ENCODE measurements at regions not wholly inside any gene's neighbourhood (a gene's known extent, or its start where the extent isn't known, plus 50 kb on each side); places are given as distances from the start of the nearest gene placed in this dataset.

DNA sequence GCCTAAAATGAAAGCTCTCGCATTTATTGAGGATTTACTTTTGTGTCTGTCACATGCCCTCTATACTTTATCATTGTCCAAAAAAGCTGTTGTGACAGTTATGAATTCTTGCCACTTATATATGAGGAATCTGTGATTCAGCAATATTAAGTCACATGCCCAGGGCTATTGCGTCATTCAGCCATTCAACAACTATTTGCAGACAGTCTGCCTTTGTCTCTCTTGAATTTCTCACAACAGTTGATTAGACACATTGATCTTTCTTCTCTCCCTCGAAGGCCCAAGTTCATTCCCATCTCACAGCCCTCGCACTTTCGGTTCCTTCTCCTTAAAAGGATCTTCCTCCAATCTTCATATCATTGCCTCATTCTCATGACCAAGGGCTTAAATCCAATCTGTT is 342.6 kb downstream of the MZT1 start:
- ChIA-PET POLR2A (no interaction called here), RAD21 (ENCODE audit: unreplicated experiment) (no interaction called here), CTCF (interaction anchor here (1.0 kb wide), 1 partner anchor 9 kb away, joined by 3 read pairs; no protein-coding TSS in a partner anchor), SMC1A (ENCODE audit: uncharacterized antibody, unreplicated experiment) (no interaction called here)
- in situ Hi-C loops (cut with MboI) (no loop called here), intact Hi-C loops (cut with micrococcal nuclease; ENCODE audit: unreplicated experiment) (no loop called here)
- no peak for TF ChIP-seq POU2F2 (IDR thresholded peaks at IDR 0.05; ENCODE audit: borderline replicate concordance, low read depth, low read length)
- no peak for TF ChIP-seq NR2F1 (conservative IDR thresholded peaks at IDR 0.05)
- TF ChIP-seq, protein P1, sequence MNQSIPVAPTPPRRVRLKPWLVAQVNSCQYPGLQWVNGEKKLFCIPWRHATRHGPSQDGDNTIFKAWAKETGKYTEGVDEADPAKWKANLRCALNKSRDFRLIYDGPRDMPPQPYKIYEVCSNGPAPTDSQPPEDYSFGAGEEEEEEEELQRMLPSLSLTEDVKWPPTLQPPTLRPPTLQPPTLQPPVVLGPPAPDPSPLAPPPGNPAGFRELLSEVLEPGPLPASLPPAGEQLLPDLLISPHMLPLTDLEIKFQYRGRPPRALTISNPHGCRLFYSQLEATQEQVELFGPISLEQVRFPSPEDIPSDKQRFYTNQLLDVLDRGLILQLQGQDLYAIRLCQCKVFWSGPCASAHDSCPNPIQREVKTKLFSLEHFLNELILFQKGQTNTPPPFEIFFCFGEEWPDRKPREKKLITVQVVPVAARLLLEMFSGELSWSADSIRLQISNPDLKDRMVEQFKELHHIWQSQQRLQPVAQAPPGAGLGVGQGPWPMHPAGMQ (IDR thresholded peaks at IDR 0.05; ENCODE audit: borderline replicate concordance): no peak
- no peak for TF ChIP-seq JUND (IDR thresholded peaks at IDR 0.05; ENCODE audit: low read depth, low read length)
- TF ChIP-seq SMARCA5 (IDR thresholded peaks at IDR 0.05): no peak
- TF ChIP-seq EP300 (IDR thresholded peaks at IDR 0.05; ENCODE audit: borderline replicate concordance in 1 of 2, control insufficient read depth in 1 of 2, low read depth in 2 of 2, low read length in 2 of 2): no peak
- TF ChIP-seq MEF2B (IDR thresholded peaks at IDR 0.05; ENCODE audit: partially characterized antibody, poor library complexity, severe bottlenecking): no peak
- TF ChIP-seq TBL1XR1 (IDR thresholded peaks at IDR 0.05; ENCODE audit: low read depth, low read length): no peak
- TF ChIP-seq POLR2AphosphoS2 (IDR thresholded peaks at IDR 0.05; ENCODE audit: low read depth, low read length): no peak
- no peak for TF ChIP-seq KAT2A (conservative IDR thresholded peaks at IDR 0.05; ENCODE audit: control insufficient read depth, low read depth, low read length)
- TF ChIP-seq, protein P2, sequence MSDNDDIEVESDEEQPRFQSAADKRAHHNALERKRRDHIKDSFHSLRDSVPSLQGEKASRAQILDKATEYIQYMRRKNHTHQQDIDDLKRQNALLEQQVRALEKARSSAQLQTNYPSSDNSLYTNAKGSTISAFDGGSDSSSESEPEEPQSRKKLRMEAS (IDR thresholded peaks at IDR 0.05; ENCODE audit: low read depth, low read length): no peak
- TF ChIP-seq BRCA1 (IDR thresholded peaks at IDR 0.05; ENCODE audit: low read depth, low read length): no peak
- TF ChIP-seq, protein P3, sequence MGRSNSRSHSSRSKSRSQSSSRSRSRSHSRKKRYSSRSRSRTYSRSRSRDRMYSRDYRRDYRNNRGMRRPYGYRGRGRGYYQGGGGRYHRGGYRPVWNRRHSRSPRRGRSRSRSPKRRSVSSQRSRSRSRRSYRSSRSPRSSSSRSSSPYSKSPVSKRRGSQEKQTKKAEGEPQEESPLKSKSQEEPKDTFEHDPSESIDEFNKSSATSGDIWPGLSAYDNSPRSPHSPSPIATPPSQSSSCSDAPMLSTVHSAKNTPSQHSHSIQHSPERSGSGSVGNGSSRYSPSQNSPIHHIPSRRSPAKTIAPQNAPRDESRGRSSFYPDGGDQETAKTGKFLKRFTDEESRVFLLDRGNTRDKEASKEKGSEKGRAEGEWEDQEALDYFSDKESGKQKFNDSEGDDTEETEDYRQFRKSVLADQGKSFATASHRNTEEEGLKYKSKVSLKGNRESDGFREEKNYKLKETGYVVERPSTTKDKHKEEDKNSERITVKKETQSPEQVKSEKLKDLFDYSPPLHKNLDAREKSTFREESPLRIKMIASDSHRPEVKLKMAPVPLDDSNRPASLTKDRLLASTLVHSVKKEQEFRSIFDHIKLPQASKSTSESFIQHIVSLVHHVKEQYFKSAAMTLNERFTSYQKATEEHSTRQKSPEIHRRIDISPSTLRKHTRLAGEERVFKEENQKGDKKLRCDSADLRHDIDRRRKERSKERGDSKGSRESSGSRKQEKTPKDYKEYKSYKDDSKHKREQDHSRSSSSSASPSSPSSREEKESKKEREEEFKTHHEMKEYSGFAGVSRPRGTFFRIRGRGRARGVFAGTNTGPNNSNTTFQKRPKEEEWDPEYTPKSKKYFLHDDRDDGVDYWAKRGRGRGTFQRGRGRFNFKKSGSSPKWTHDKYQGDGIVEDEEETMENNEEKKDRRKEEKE (IDR thresholded peaks at IDR 0.05): no peak
- TF ChIP-seq STAT1 (conservative IDR thresholded peaks at IDR 0.05): no peak
- no peak overlapping the region for H3K27ac ChIP-seq (ENCODE audit: control insufficient read depth, insufficient read depth)
- no peak overlapping the region for H3K4me2 ChIP-seq (ENCODE audit: control insufficient read depth, insufficient read depth)
- H3K27me3 ChIP-seq (replicated peaks in 1 of 2; ENCODE audit: control insufficient read depth in 2 of 2, insufficient read depth in 2 of 2, low read length in 1 of 2): no peaks in the 10 kb centered on the region
- H3K9me3 ChIP-seq (replicated peaks; ENCODE audit: control insufficient read depth, insufficient read depth, low read length): no peaks in the 10 kb centered on the region
- ATAC-seq (no peak), DNase-seq (ENCODE audit: low read depth, low spot score) (no peak), FAIRE-seq (no peak)
- no TSS peak for BruUV-seq (replicated peaks)
- no peak overlapping the region for H3K4me3 ChIP-seq
- no peak overlapping the region for H2AFZ ChIP-seq (ENCODE audit: control insufficient read depth, low read depth, low read length)
- H3K36me3 ChIP-seq (ENCODE audit: control insufficient read depth in 2 of 2, insufficient read depth in 2 of 2, low read length in 1 of 2): no peaks in the 10 kb centered on the region
- WGBS (ENCODE audit: insufficient coverage, insufficient replicate concordance, low lambda C conversion rate, missing lambda C conversion rate): 13% methylated on average over 5 of the region's 5 CpGs
- H3K4me1 ChIP-seq (ENCODE audit: control insufficient read depth, insufficient read depth, low read length): no peaks in the 10 kb centered on the region
- no peaks in the 10 kb centered on the region for H4K20me1 ChIP-seq (ENCODE audit: control insufficient read depth, insufficient read depth)
- no peak overlapping the region for H3K9ac ChIP-seq (ENCODE audit: control insufficient read depth, insufficient read depth, low read length)
- no peaks in the 10 kb centered on the region for H3K79me2 ChIP-seq (ENCODE audit: control insufficient read depth, insufficient read depth, low read length)
